H1 (cell line): ENCODE measurements at regions not wholly inside any gene's neighbourhood (a gene's known extent, or its start where the extent isn't known, plus 50 kb on each side); places are given as distances from the start of the nearest gene placed in this dataset.

Experiments
- CHD2 ChIP-seq: IDR thresholded peaks from 2 replicates; pipeline ENCODE4 v1.6.1; 2012; ENCODE audit warnings: low read length, improper control_type of control experiment
- TF ChIP-seq, protein P1 (sequence below): IDR thresholded peaks from 2 replicates; pipeline ENCODE4 v1.6.1; 2012; ENCODE audit warnings: low read length, inconsistent platforms

DNA sequence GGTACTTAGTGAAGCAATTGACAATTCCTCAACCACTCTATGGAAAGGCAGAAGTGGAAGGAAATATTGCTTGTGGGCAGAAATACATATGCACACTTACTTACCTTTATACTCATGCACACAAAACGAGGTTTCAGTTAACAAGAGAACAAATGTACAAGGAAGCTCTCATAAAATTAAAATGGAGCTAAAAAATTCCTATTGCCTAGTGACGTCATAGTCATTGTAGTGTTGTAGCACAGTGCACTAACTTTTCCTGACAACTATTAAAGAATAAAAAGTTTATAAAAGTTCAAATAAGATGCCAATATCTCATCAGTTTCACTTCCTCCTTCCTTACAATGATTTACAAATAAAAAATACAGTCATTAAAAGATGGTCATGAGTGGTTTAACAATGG lies 1161.9 kb upstream of the NRXN1 start (continued):
- TF ChIP-seq, protein P1, sequence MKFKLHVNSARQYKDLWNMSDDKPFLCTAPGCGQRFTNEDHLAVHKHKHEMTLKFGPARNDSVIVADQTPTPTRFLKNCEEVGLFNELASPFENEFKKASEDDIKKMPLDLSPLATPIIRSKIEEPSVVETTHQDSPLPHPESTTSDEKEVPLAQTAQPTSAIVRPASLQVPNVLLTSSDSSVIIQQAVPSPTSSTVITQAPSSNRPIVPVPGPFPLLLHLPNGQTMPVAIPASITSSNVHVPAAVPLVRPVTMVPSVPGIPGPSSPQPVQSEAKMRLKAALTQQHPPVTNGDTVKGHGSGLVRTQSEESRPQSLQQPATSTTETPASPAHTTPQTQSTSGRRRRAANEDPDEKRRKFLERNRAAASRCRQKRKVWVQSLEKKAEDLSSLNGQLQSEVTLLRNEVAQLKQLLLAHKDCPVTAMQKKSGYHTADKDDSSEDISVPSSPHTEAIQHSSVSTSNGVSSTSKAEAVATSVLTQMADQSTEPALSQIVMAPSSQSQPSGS, result no peak
- no peak for TF ChIP-seq CHD2
